DOHH2 (cell line): ENCODE measurements at regions not wholly inside any gene's neighbourhood (a gene's known extent, or its start where the extent isn't known, plus 50 kb on each side); places are given as distances from the start of the nearest gene placed in this dataset.
"Not testable (repeated sequence)": the region's sequence is repeated elsewhere in the genome, so short reads cannot be mapped to it uniquely, and the experiment has no call there.

Source experiments
- EZH2phosphoT487 ChIP-seq: fragments of 200-600 bp; sonication (generic); IDR thresholded peaks from 2 replicates; pipeline ENCODE4 v1.6.1; 2017; ENCODE audit warnings: borderline replicate concordance, mild to moderate bottlenecking, antibody characterized with exemption, low read length, moderate library complexity, mixed read lengths
- TF ChIP-seq, protein P1 (sequence below): fragments of 200-600 bp; sonication (generic); IDR thresholded peaks from one replicate; pipeline ENCODE4 v1.5.1; 2014; ENCODE audit warnings: antibody characterized with exemption, mild to moderate bottlenecking, low read depth, low read length; ENCODE audit not compliant: poor library complexity, severe bottlenecking

GRCh38 chrX:63173841-63174718, 177.1 kb downstream of the SPIN4 start:
- TF ChIP-seq, protein P1, sequence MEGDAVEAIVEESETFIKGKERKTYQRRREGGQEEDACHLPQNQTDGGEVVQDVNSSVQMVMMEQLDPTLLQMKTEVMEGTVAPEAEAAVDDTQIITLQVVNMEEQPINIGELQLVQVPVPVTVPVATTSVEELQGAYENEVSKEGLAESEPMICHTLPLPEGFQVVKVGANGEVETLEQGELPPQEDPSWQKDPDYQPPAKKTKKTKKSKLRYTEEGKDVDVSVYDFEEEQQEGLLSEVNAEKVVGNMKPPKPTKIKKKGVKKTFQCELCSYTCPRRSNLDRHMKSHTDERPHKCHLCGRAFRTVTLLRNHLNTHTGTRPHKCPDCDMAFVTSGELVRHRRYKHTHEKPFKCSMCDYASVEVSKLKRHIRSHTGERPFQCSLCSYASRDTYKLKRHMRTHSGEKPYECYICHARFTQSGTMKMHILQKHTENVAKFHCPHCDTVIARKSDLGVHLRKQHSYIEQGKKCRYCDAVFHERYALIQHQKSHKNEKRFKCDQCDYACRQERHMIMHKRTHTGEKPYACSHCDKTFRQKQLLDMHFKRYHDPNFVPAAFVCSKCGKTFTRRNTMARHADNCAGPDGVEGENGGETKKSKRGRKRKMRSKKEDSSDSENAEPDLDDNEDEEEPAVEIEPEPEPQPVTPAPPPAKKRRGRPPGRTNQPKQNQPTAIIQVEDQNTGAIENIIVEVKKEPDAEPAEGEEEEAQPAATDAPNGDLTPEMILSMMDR, result not testable (repeated sequence)
- not testable (repeated sequence) for TF ChIP-seq EZH2phosphoT487
